ENCODE measurements at regions not wholly inside any gene's neighbourhood (a gene's known extent, or its start where the extent isn't known, plus 50 kb on each side); places are given as distances from the start of the nearest gene placed in this dataset.

DNA sequence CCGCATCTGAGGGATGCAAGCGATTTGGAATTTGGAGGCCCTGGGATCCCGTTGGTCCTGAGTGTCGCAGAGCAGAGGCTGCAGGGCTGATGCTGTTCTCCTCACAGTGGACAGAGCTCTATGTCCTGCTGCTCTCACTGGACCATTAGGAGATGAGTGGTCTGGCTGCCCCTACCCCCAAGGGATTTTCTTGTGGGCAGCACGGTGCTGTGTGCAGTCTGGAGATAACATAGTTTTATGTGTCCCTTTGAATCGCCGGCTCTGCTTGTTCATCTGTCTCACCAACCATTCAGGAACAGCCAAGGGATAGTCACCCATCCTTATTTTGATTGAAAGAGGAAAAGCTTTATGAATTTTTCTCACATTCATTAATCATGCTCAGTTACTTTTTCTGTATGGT is 49.9 kb downstream of the CHRM3 start:
- no peak for DNase-seq (ENCODE audit: low read depth in 4 of 4, low spot score in 3 of 4)

DNA sequence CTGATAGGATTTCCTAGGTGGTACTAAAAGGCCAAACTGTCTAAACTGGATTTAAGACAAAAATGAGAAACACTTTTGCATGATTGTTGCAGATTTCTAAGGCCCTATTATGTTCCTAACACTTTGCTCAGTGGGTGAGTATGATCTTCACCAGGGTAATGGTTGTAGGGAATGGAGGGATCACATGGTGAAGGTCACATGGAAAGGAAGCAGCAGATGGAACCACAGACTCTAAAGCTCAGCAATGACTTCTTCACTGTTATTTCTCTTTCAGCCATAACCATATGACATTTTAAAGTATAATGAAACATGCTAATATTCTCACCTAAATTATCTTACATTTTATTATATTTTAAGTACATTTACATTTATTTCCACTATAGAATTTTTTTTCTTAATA is 51.5 kb downstream of the CHRM3 start:
- no peak for DNase-seq (ENCODE audit: low read depth in 4 of 4, low spot score in 3 of 4)

DNA sequence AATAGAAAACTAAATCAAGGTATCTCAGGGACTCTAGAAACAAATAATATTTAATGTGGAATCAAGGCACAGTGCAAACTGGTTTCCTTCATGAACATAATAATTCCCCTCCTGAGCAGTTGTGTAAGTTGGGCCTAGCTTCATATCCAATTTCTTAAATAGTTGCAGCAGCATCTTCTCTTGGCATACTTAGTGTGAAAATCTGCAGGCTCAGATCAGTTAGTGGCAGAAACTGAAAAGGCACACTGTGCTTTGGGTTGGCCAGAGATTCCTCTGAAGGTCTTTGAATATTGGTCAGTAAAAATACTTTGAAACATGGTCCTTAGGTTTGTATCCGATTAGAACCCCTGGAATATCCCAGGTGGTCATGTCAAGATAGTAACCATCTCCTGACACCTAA is 52.5 kb downstream of the CHRM3 start:
- DNase-seq (ENCODE audit: low read depth in 4 of 4, low spot score in 3 of 4) = no peak

DNA sequence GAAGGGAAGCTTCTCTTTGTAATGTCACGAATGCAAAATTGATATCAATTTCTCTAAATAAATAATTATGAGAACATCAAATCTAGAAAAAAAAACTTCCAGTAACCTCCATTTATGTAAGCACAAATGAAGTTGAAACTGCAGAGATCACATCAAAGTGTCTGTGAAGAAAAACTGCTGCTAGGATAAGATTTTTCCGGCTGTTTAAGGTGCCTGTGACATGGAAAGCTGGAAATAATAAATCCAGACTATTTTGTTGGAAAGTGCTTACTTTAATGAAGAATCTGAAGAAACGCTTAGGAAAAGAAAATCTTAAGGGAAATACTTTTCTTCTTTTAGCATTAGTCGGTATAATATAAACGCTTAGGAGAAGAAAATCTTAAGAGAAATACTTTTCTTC is 57.0 kb downstream of the CHRM3 start:
- peak in 2 of 4 donors; percentile 3 to 24 for DNase-seq (ENCODE audit: low read depth in 4 of 4, low spot score in 3 of 4)

DNA sequence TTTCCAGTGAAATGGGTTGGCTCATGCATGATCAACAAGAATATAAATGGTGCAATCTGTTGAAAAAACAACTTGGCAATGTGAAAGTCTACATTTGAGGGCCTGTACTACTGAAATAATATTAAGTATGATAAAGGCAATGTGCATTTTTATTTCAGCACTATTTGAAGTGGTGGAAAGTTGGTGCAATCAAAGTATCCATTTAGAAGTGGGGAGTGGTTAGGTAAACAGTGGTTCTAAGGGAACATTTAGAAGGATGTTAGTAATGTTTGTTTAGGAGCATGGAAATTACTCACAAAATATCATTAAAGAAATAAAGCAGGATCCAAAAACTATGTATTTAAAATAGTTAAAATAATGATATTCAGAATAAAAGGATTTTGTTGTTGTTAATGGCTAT is 60.2 kb downstream of the CHRM3 start:
- DNase-seq (ENCODE audit: low read depth in 4 of 4, low spot score in 3 of 4) = no peak

DNA sequence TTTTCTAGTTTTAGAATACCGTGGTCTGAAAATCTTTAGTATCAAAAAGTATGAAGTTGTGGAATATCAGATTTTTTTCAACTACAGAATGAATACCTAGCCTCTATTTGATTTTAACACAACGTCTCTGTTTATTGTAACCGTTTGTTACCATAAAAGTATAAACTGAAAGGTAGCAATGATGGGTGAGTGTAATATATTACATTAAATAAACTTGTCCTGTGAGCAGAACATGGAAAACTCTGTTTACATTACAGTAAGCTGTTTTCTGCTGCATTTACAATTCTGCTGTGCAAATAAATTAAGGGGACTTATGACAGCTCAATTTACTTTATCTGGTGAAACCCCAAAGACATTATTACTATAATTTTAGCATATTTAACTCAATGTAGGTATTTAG is 62.5 kb downstream of the CHRM3 start:
- no peak for DNase-seq (ENCODE audit: low read depth in 4 of 4, low spot score in 3 of 4)

DNA sequence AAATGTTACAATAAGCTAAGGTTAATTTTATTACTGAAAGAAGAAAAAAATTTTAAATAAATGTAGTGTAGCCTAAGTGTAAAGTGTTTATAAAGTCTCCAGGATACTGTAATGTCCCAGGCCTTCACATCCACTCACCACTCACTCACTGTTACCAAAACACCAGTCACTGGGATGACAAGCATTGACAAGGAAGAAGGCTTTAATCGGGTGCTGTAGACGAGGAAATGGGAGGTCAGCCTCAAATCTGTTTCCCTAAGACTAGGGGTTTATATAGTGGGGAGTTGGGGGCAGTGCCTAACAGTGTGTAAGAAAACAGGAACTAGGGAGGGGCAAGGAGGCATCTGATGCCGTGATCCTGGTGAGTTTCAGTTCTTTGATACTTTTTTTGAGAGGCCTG is 69.4 kb downstream of the CHRM3 start:
- no peak for DNase-seq (ENCODE audit: low read depth in 4 of 4, low spot score in 3 of 4)

DNA sequence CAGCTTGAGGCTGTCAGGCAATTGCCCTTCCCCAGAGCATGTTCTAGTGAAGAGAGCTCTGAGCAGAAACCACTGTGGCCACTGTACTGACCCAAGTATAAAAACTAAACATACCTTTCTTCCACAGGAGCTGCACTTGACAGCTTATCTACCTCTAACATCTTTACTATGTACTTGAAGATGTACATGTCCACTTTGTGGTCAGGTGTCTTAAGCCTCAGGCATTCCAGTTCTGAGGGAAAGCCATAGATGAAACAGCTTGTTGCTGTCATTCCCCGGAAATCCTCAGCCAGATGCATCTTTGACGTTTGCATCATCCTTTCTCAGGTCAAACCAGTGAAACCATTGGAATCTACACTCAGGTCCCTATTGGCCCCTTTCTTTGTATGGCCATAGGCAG is 70.4 kb downstream of the CHRM3 start:
- DNase-seq (ENCODE audit: low read depth in 4 of 4, low spot score in 3 of 4) = no peak

DNA sequence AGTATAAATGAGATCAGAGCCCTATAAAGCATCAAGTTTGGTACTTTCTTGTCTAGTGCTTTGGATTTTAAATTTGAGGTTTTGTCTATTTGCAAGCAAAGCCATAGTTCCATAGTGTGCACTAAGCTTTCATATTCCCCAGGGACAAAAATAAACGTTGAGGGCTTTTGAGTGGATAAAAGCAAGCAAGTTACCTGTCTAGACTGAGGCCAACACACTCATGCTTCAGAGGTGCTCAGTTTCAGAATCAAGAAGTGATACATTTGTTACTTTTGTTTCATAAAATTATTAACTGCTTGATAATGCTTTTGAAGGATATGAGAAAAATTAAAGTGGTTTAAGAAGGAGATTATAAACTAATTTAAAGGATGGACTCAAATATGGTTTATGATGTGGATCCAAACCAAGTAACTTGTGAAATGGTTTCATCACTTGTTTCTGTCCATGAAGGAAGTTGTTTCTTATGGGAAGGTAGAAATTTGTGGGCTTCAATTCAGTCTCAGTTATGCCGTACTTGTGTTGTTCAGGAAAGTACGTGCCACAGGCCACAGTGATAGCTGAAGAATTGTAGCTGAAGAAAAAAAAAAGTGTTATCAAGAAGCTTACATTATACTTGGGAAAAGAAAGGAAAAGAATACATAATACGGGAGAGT is 71.2 kb downstream of the CHRM3 start:
- no peak for DNase-seq (ENCODE audit: low read depth in 4 of 4, low spot score in 3 of 4)

DNA sequence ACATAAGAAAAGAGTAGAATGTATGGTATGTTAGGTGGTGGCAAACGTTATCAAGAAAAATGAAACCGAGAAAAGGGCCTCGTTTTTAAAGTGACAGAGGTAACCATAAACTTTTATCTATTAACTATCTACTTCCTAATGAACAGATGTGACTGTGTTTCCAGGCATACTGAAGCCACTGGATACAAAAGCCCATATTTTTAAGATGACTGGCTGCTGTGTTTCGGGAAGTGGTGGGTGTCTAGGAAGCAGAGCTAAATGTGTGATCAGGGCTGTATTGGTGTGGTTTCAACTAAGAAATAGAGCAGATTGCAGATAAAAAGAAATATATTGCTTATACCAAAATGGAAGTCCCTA is 71.8 kb downstream of the CHRM3 start:
- no peak for DNase-seq (ENCODE audit: low read depth in 4 of 4, low spot score in 3 of 4)

DNA sequence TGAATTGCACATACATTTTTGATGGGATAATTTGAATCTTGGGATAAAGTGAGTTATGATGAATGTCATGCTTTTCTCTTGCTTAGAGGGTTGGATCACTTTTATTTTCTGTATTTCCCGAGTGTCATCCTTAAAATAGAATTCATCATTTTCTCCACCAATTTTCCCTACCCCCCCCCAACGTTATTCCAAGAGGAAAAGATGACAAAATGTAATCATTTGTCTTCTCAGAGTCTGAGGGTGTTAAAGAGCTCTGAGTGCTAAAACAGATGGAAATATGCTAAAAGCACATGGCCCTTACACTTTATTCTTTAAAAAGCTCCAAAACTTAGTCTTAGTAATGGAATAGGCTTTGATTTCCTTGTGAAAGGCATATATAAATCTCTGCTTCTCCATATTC is 81.4 kb downstream of the CHRM3 start:
- no peak for DNase-seq (ENCODE audit: low read depth in 4 of 4, low spot score in 3 of 4)

DNA sequence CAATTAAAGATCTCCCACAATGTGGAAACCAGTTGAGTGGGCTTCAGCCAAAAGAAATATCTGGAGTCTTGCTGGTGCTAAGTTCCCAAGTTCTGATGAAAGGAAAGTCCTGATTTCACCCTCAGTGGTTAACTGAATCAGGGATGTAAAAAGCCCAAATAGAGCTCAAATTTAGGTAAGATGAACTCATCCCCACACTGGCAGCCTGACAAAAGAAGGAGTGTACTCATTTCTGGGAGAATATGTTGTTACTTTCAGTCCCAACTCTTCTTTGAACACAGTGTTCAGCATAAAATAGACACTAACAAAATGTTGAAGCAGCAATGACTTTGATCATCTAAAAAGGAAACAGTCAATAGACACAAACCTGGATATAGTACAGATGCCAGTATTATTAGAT is 91.7 kb downstream of the CHRM3 start:
- DNase-seq (ENCODE audit: low read depth in 4 of 4, low spot score in 3 of 4) = no peak

DNA sequence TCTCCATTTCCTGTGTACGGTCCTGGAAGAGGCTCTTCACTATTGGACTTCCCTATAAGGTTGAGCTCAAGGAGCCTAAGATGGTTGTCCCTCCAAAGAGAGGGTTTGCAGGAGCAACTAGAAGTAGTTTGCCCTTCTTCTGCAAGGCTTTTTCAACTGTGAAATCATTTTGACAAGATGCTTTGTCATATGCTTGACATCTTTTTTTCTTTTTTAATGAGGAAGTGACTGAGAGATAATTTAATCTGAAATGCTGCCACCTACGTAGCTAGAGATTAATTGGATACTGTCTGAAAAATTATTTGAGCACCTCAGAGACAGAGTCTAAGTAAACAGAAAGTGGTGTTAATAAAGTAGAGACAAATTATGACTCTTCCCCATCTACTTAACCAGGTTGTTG is 97.0 kb downstream of the CHRM3 start:
- DNase-seq (ENCODE audit: low read depth in 4 of 4, low spot score in 3 of 4) = no peak

DNA sequence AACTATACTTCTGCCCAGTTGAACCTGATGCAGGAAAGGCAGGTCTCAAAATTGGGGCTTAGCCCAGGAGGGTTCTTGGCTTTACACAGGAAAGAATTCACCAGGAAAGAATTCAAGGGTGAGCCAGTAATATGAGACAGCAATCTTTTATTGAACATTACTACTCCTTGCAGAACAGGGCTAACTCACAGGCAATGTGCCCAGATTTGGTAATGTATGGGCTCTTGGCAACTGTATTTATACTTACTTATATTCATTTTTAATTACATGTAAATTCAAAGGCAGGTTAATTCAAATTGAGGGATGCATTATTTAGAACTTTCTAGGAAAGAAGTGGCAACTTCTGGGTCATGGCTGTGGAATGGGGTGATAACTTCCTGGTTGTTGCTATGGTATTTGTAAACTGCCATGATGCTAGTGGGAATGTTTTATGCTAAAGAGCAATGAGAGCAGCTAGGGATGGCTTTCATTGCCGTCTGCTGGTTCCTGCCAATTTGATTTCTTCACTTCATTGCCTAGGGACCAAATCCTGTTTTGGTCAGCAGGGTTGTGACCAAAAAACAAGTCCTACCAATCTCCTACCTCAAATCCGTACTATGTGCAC is 107.5 kb downstream of the CHRM3 start:
- no peak for DNase-seq (ENCODE audit: low read depth in 4 of 4, low spot score in 3 of 4)

DNA sequence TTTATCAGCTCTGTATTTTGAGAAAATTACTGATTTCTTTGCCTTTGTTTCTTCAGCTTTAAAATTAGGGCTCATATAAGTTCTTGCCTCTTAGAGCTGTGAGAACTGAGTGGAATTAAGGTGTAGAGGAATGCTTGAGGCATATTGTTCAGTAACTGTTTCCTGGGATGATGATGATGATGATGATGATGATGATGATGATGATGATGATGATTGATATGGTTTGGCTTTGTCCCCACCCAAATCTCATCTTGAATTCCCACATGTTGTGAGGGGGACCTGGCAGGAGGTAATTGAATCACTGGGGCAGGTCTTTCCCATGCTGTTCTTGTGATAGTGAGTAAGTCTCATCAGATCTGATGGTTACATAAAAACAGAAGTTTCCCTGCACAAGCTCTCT is 118.7 kb downstream of the CHRM3 start:
- DNase-seq (ENCODE audit: low read depth in 4 of 4, low spot score in 3 of 4) = no peak

DNA sequence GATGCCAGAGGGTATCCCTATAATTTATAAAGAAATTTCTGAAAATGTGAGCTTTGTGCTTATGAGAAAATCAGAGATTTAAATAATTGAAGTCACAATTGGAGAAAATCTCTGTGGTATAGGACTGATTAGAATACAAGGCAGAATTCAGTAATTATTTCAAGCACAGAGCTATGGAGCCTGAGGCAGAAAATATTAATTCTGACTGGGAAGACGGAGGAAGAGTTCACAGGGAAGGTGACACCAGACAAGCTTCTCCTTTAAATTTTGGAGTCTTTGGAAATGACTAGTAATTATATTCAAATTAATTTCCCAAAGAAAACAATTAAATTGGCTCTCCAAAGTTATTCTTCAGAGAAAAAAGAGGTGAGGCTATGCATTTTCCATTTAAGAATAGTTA is 121.5 kb downstream of the CHRM3 start:
- no peak for DNase-seq (ENCODE audit: low read depth in 4 of 4, low spot score in 3 of 4)

DNA sequence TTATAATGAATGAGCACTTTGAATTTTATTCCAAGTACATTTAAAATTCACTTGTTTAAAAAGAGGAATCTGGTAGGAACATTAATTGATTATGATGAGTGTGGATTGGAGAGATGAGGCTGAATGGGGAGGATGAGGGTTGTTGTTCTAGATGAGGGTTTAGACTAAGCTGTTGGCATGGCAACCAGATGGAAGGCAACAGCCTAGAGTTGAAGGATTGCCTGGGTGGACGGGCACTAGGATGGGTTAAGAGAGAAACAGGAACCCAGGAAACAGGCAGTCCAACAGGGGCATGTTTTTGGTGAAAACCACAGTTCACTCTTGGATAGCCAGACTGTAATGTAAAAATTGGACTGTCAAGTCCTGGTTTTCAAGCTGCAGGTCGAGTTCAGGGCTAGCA is 125.5 kb downstream of the CHRM3 start:
- DNase-seq (ENCODE audit: low read depth in 4 of 4, low spot score in 3 of 4) = no peak

DNA sequence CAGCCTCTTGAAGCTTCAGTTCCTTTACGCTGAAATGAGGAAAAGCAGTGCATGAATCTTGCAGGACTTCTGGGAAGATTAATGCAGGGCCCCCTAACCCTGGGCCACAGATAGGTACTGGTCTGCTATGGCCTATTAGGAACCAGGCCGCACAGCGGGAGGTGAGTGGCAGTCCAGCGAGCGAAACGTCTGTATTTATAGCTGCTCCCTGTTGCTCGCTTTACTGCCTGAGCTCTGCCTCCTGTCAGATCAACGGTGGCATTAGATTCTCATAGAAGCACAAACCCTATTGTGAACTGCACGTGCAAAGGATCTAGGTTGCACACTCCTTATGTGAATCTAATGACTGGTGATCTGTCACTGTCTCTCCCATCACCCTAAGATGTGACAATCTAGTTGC is 130.2 kb downstream of the CHRM3 start:
- no peak for DNase-seq (ENCODE audit: low read depth in 4 of 4, low spot score in 3 of 4)

DNA sequence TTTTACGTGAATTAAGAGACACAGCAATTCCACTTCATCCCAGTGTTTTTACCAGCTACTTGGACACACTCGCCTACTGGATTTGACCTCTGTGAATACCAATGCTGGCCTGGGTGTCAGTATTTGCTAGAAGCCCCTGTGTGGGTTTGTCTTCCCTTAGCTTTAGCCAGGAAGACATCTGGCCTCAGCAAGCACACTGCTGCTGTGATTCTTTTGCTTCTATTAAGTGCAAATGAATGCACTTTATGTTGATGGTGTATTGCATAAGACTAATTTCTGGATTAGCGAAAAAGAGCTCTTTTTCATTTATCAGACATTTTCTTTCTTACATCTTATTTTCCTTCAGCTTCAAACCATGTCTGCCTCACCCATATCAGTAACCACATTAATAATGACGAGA is 140.0 kb downstream of the CHRM3 start:
- DNase-seq (ENCODE audit: low read depth in 4 of 4, low spot score in 3 of 4) = no peak

DNA sequence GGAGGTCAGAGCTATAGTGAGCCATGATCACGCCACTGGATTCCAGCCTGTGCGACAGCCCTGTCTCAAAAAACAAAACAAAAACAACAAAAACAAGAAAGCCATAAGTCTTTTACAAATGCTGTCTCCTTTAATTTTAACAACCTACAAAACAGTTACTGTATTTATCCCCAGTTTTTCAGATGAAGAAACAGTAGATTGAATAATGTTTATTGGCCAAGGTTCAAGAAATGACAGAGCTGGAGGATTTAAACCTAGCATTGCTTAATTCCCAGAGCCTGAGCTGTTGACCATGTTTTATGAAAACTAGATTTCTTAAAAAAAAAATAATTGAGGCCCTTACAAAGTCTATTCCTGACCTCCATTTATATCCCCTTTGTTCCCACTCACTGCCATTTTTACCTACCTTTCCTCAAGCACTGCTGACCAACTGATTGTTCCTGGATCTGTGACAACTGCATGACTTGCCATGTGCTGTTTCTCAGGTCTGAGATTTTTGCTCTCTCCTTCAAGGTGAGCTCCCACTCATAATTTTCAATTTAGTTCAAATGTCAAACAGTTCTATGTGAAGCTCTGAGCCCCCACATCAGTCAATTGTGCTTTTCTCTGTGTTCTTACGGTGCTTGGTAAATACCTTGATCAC is 140.8 kb downstream of the CHRM3 start:
- no peak for DNase-seq (ENCODE audit: low read depth in 4 of 4, low spot score in 3 of 4)

DNA sequence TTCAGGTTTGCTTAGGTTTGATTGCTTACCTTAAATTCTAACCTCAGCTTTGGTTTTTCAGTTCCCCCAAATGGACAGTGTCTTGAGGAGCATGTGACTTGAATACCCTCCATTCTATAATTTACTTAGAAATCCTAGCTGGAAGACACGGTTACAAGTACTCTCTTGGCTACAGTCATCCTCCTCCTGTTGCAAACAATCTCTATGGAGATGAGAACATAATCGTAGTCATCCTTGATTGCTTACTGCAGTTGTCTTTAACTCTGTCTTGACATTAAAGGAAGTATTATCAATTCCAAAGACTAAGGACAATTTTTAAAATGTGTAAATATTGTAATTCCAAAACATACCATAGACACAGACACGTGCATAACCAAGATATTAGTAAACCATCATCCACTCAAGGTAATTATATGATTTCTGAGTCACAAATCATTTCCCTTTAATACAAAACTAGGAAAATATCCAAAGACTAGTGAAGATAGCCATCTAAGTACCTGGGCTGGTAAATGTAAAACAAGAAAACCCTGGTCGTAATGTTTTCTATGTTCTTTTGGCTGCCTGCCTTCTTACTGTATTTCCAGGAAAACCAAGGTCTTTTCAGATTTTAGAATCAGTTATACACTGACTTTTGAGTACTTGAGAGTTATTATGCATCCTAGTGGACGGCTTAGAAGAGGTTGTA is 149.9 kb downstream of the CHRM3 start:
- DNase-seq (ENCODE audit: low read depth in 4 of 4, low spot score in 3 of 4) = no peak

DNA sequence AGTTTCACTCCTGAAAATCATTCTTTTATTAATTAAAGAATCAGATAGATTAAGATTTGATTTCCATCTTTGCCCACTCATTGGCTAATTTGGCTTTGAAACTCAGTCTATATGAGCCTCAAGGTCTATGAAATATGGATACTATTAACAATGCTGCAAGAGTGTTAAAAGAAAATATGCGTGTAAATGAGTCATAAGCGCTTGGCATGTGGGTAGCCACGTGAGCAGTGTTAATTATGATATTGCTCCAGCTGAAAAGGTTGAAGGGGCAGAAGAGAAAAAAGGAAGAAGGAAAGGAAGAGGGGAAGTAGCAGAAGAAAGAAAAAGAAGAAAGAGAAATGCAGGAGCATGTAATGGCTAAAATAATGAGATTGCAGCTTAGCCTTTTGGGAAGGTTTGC is 151.4 kb downstream of the CHRM3 start:
- DNase-seq (ENCODE audit: low read depth in 4 of 4, low spot score in 3 of 4) = no peak

All from right renal pelvis (tissue), 4 donors.